WERI-Rb-1 (cell line): ENCODE measurements at regions not wholly inside any gene's neighbourhood (a gene's known extent, or its start where the extent isn't known, plus 50 kb on each side); places are given as distances from the start of the nearest gene placed in this dataset.

Experiments used
- DNase-seq: peaks from one replicate; pipeline ENCODE4 v3.0.0-alpha.2; 2020
- H3K27ac ChIP-seq: fragments of 250-450 bp; sonication (Bioruptor Pico); 2 replicates; pipeline ENCODE4 v1.5.1; 2020; ENCODE audit warnings: mild to moderate bottlenecking, moderate library complexity
- H3K27me3 ChIP-seq: fragments of 250-450 bp; sonication (Bioruptor Pico); 2 replicates; pipeline ENCODE4 v1.5.1; 2021; ENCODE audit warnings: mild to moderate bottlenecking, low read depth, moderate library complexity; ENCODE audit not compliant: insufficient read depth, severe bottlenecking
- H3K36me3 ChIP-seq: fragments of 250-450 bp; sonication (Bioruptor Pico); 2 replicates; pipeline ENCODE4 v1.5.1; 2020; ENCODE audit warnings: mild to moderate bottlenecking, moderate library complexity
- H3K4me3 ChIP-seq: 2 replicates; pipeline ENCODE4 v1.5.1; 2011; ENCODE audit warnings: low read depth, mild to moderate bottlenecking, control low read depth, low read length
- H3K9me3 ChIP-seq: fragments of 250-450 bp; sonication (Bioruptor Pico); 2 replicates; pipeline ENCODE4 v1.5.1; 2021; ENCODE audit warnings: mild to moderate bottlenecking, moderate library complexity; ENCODE audit not compliant: severe bottlenecking
- TF ChIP-seq, protein P1 (sequence below): IDR thresholded peaks from 2 replicates; pipeline ENCODE4 v1.5.1; 2011; ENCODE audit warnings: low read depth, mild to moderate bottlenecking, control low read depth, inconsistent platforms, low read length

- H3K27me3 ChIP-seq: no peaks in the 10 kb centered on the region
- no peaks in the 10 kb centered on the region for H3K9me3 ChIP-seq
- no peaks in the 10 kb centered on the region for H3K36me3 ChIP-seq
- no peak overlapping the region for H3K27ac ChIP-seq
- TF ChIP-seq, protein P1, sequence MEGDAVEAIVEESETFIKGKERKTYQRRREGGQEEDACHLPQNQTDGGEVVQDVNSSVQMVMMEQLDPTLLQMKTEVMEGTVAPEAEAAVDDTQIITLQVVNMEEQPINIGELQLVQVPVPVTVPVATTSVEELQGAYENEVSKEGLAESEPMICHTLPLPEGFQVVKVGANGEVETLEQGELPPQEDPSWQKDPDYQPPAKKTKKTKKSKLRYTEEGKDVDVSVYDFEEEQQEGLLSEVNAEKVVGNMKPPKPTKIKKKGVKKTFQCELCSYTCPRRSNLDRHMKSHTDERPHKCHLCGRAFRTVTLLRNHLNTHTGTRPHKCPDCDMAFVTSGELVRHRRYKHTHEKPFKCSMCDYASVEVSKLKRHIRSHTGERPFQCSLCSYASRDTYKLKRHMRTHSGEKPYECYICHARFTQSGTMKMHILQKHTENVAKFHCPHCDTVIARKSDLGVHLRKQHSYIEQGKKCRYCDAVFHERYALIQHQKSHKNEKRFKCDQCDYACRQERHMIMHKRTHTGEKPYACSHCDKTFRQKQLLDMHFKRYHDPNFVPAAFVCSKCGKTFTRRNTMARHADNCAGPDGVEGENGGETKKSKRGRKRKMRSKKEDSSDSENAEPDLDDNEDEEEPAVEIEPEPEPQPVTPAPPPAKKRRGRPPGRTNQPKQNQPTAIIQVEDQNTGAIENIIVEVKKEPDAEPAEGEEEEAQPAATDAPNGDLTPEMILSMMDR: no peak
- no peak for DNase-seq
- H3K4me3 ChIP-seq: no peak overlapping the region
Observed at GRCh38 chr11:127224276-127224675, 223.7 kb upstream of the KIRREL3 start.

- no peaks in the 10 kb centered on the region for H3K9me3 ChIP-seq
- H3K36me3 ChIP-seq: no peaks in the 10 kb centered on the region
- H3K27ac ChIP-seq: no peak overlapping the region
- TF ChIP-seq, protein P1: no peak
- no peak overlapping the region for H3K4me3 ChIP-seq
- DNase-seq: no peak
- H3K27me3 ChIP-seq: no peaks in the 10 kb centered on the region
Observed at GRCh38 chr11:127223633-127224032, 223.1 kb upstream of the KIRREL3 start.

DNA sequence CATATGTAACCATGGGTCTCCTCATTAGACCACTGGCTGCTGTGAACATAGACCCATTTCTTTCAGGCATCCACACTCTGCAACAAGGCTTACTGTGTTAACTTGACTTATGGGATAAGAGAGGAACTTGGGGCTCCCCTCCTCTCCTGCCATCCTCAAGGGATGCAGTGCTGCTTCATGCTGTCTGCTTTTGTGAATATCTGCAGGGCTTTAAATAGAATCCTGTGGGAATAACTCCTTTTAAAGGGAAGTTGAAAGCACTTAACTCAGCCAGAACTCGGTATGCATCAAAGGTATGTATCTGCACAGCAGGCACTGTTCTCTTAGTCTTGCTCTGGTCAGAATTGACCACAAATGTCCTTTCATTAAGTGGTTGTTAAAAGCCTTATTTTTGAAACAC lies 222.5 kb upstream of the KIRREL3 start:
- H3K9me3 ChIP-seq: no peaks in the 10 kb centered on the region
- no peak for DNase-seq
- no peaks in the 10 kb centered on the region for H3K27me3 ChIP-seq
- no peak overlapping the region for H3K27ac ChIP-seq
- TF ChIP-seq, protein P1: no peak
- no peaks in the 10 kb centered on the region for H3K36me3 ChIP-seq
- no peak overlapping the region for H3K4me3 ChIP-seq

GRCh38 chr11:127219704-127220103 lies 219.1 kb upstream of the KIRREL3 start:
- H3K9me3 ChIP-seq: no peaks in the 10 kb centered on the region
- no peak for DNase-seq
- H3K36me3 ChIP-seq: no peaks in the 10 kb centered on the region
- TF ChIP-seq, protein P1: no peak
- no peak overlapping the region for H3K27ac ChIP-seq
- H3K4me3 ChIP-seq: no peak overlapping the region
- H3K27me3 ChIP-seq: no peaks in the 10 kb centered on the region

DNA sequence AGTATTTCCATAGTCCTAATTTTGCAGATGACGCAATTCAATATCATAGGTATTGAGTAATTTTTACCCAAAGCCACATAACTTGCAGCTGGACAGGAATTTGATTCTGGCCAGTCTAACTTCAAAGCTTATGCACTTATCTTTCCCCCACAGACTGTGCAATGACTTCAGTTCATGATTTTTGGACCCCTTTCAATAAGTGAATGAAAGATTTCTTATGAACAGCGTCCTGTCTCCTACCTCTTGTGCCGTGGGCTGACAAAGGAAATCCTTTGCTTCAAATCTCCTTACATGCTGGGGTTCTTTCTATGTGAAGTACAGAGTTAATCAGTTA lies 217.7 kb upstream of the KIRREL3 start:
- no peak overlapping the region for H3K4me3 ChIP-seq
- H3K9me3 ChIP-seq: no peaks in the 10 kb centered on the region
- no peaks in the 10 kb centered on the region for H3K36me3 ChIP-seq
- TF ChIP-seq, protein P1: no peak
- H3K27ac ChIP-seq: no peak overlapping the region
- H3K27me3 ChIP-seq: no peaks in the 10 kb centered on the region
- no peak for DNase-seq

DNA sequence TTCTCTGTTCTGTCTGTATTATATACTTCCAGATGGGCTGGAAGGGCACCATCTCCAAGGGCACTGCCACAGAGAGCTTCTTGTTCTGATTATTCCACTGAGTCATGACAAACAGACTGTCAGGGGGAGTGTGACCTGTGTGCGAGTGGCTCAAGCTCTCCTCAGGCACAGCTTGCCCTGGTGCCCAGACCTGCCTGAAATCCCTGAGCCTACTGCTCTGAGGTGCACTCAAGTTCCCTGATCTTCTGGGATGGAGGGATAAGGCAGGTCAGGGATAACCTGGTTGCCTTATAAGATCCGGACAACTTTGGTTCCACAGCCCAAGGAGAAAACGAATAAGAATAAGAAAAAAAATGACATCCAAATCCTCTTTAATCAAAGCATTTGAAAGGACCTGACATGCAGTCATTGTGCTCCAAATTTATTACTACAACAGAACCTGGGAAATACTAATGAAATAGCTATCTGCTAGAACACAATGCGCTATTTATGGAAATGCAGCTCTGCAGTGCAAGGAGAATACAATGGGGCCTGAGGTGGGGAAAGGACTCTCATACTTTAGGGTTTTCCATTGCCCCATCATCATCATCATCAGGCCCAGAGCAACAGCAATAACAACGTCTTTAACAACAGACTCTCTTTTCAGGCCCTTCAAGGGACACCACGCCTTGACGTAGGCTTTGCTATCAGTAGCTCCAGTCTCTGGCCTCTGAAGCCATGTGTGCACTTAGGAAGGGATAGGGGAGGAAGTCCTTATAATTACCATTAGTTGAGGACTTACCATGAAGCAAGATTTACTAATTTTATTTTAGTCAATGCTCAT lies 217.1 kb upstream of the KIRREL3 start:
- H3K27me3 ChIP-seq: no peaks in the 10 kb centered on the region
- TF ChIP-seq, protein P1: no peak
- H3K4me3 ChIP-seq: no peak overlapping the region
- H3K27ac ChIP-seq: no peak overlapping the region
- H3K9me3 ChIP-seq: no peaks in the 10 kb centered on the region
- DNase-seq: no peak
- H3K36me3 ChIP-seq: no peaks in the 10 kb centered on the region
